GM12891 (cell line): ENCODE measurements at regions not wholly inside any gene's neighbourhood (a gene's known extent, or its start where the extent isn't known, plus 50 kb on each side); places are given as distances from the start of the nearest gene placed in this dataset.
"Not testable (repeated sequence)": the region's sequence is repeated elsewhere in the genome, so short reads cannot be mapped to it uniquely, and the experiment has no call there.

Experiments used
- DNase-seq: peaks from one replicate; pipeline ENCODE4 v3.0.0; 2011; ENCODE audit warnings: low spot score; ENCODE audit not compliant: insufficient read length
- FAIRE-seq: peaks from 2 replicates; lab custom pipeline; 2011; peaks lifted over from hg19 to GRCh38; lab: Jason Lieb, UNC
- PAX5 ChIP-seq: IDR thresholded peaks from 2 replicates; pipeline ENCODE4 v1.6.1; 2011; ENCODE audit warnings: low read length, moderate library complexity, mild to moderate bottlenecking; ENCODE audit not compliant: insufficient read depth, severe bottlenecking
- POLR2A ChIP-seq: IDR thresholded peaks from 2 replicates; pipeline ENCODE4 v1.6.1; 2011; ENCODE audit warnings: low read depth, low read length, control low read depth
- POLR2AphosphoS5 ChIP-seq: IDR thresholded peaks from 2 replicates; pipeline ENCODE4 v1.6.1; 2011; ENCODE audit warnings: low read depth, low read length, control low read depth
- POU2F2 ChIP-seq: IDR thresholded peaks from 2 replicates; pipeline ENCODE4 v1.6.1; 2011; ENCODE audit warnings: low read depth, mild to moderate bottlenecking, control low read depth, low read length, moderate library complexity
- SPI1 ChIP-seq: IDR thresholded peaks from 2 replicates; pipeline ENCODE4 v1.6.1; 2011; ENCODE audit warnings: low read depth, low read length, control low read depth
- TAF1 ChIP-seq: IDR thresholded peaks from 2 replicates; pipeline ENCODE4 v1.6.1; 2011; ENCODE audit warnings: low read depth, low read length, control low read depth

GRCh38 chr15:99844150-99844549 is 110.9 kb upstream of the LYSMD4 start:
- peak; percentile 35 for FAIRE-seq
- no peak for DNase-seq
- TF ChIP-seq POLR2AphosphoS5: no peak
- TF ChIP-seq POU2F2: no peak
- no peak for TF ChIP-seq POLR2A
- no peak for TF ChIP-seq PAX5
- TF ChIP-seq TAF1: no peak
- no peak for TF ChIP-seq SPI1

GRCh38 chr15:99842071-99842470 is 108.8 kb upstream of the LYSMD4 start:
- FAIRE-seq: peak; percentile 89
- TF ChIP-seq TAF1: no peak
- no peak for TF ChIP-seq POLR2AphosphoS5
- no peak for TF ChIP-seq POLR2A
- DNase-seq: no peak

GRCh38 chr15:99826157-99826780 is 93.0 kb upstream of the LYSMD4 start:
- TF ChIP-seq PAX5: no peak
- TF ChIP-seq POLR2AphosphoS5: no peak
- TF ChIP-seq TAF1: no peak
- no peak for TF ChIP-seq POU2F2
- no peak for TF ChIP-seq SPI1
- TF ChIP-seq POLR2A: no peak
- FAIRE-seq: no peak

GRCh38 chr15:99823346-99823745 is 90.1 kb upstream of the LYSMD4 start:
- no peak for FAIRE-seq
- TF ChIP-seq PAX5: no peak
- no peak for TF ChIP-seq POU2F2
- no peak for TF ChIP-seq TAF1
- no peak for TF ChIP-seq POLR2A
- TF ChIP-seq SPI1: no peak
- no peak for TF ChIP-seq POLR2AphosphoS5
- no peak for DNase-seq

More at GRCh38 chr15:99826157-99826780, 93.0 kb upstream of the LYSMD4 start:
- DNase-seq: no peak

- DNase-seq (no peak), FAIRE-seq (no peak)
- no peak for TF ChIP-seq POU2F2
- no peak for TF ChIP-seq TAF1
- no peak for TF ChIP-seq SPI1
- no peak for TF ChIP-seq POLR2AphosphoS5
- TF ChIP-seq PAX5: no peak
- no peak for TF ChIP-seq POLR2A
Observed at GRCh38 chr15:99819981-99820718, 86.9 kb upstream of the LYSMD4 start.

- FAIRE-seq (no peak), DNase-seq (no peak)
- TF ChIP-seq SPI1: no peak
- TF ChIP-seq POLR2AphosphoS5: no peak
- TF ChIP-seq PAX5: no peak
- TF ChIP-seq POU2F2: no peak
- no peak for TF ChIP-seq POLR2A
- no peak for TF ChIP-seq TAF1
Observed at GRCh38 chr15:99818872-99819271, 85.6 kb upstream of the LYSMD4 start.

GRCh38 chr15:99816862-99817261 is 83.6 kb upstream of the LYSMD4 start:
- FAIRE-seq: not testable (repeated sequence)

GRCh38 chr15:99810663-99811062 is 77.4 kb upstream of the LYSMD4 start:
- FAIRE-seq, DNase-seq: not testable (repeated sequence)

More at GRCh38 chr15:99816862-99817261, 83.6 kb upstream of the LYSMD4 start:
- not testable (repeated sequence) for DNase-seq

GRCh38 chr15:99799854-99800250 is 66.6 kb upstream of the LYSMD4 start:
- not testable (repeated sequence) for DNase-seq, FAIRE-seq

- FAIRE-seq, DNase-seq: not testable (repeated sequence)
Observed at GRCh38 chr15:99799182-99799853, 66.1 kb upstream of the LYSMD4 start.

- DNase-seq: not testable (repeated sequence)
- FAIRE-seq: peak; percentile 51
Observed at GRCh38 chr15:99796940-99797870, 64.0 kb upstream of the LYSMD4 start.

GRCh38 chr15:99791881-99792807 is 58.9 kb upstream of the LYSMD4 start:
- not testable (repeated sequence) for FAIRE-seq, DNase-seq

GRCh38 chr15:99790751-99791150 is 57.5 kb upstream of the LYSMD4 start:
- DNase-seq, FAIRE-seq: not testable (repeated sequence)
